ENCODE measurements at regions not wholly inside any gene's neighbourhood (a gene's known extent, or its start where the extent isn't known, plus 50 kb on each side); places are given as distances from the start of the nearest gene placed in this dataset.

DNA sequence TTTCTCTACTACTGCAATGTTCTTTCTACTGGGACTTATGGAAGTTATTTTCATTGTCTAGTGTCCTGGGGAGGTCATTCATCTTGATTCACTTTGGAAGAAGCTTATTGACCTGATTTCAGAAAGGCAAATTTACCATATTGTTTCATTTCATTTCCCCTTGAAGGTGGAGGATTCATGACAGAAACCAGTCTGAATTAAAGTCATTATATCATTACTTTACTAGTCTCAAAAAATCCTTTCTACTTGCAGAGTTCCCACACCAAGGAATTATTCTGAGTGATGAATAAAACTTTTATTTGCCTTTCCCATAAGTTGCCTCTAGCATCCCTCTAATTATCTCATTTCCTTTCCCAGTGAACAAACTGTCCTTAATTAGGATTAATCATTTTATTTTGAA lies 163.8 kb downstream of the RASSF9 start (continued):
- TF ChIP-seq, protein P1, sequence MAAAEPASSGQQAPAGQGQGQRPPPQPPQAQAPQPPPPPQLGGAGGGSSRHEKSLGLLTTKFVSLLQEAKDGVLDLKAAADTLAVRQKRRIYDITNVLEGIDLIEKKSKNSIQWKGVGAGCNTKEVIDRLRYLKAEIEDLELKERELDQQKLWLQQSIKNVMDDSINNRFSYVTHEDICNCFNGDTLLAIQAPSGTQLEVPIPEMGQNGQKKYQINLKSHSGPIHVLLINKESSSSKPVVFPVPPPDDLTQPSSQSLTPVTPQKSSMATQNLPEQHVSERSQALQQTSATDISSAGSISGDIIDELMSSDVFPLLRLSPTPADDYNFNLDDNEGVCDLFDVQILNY (CRISPR knock-in tag; IDR thresholded peaks at IDR 0.05): no peak
- TF ChIP-seq, protein P2, sequence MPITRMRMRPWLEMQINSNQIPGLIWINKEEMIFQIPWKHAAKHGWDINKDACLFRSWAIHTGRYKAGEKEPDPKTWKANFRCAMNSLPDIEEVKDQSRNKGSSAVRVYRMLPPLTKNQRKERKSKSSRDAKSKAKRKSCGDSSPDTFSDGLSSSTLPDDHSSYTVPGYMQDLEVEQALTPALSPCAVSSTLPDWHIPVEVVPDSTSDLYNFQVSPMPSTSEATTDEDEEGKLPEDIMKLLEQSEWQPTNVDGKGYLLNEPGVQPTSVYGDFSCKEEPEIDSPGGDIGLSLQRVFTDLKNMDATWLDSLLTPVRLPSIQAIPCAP (CRISPR knock-in tag; IDR thresholded peaks at IDR 0.05): no peak
- TF ChIP-seq ESRRA (CRISPR knock-in tag; IDR thresholded peaks at IDR 0.05; ENCODE audit: borderline replicate concordance) (no peak), TP53 (CRISPR knock-in tag; IDR thresholded peaks at IDR 0.05) (no peak)
- TF ChIP-seq, protein P3, sequence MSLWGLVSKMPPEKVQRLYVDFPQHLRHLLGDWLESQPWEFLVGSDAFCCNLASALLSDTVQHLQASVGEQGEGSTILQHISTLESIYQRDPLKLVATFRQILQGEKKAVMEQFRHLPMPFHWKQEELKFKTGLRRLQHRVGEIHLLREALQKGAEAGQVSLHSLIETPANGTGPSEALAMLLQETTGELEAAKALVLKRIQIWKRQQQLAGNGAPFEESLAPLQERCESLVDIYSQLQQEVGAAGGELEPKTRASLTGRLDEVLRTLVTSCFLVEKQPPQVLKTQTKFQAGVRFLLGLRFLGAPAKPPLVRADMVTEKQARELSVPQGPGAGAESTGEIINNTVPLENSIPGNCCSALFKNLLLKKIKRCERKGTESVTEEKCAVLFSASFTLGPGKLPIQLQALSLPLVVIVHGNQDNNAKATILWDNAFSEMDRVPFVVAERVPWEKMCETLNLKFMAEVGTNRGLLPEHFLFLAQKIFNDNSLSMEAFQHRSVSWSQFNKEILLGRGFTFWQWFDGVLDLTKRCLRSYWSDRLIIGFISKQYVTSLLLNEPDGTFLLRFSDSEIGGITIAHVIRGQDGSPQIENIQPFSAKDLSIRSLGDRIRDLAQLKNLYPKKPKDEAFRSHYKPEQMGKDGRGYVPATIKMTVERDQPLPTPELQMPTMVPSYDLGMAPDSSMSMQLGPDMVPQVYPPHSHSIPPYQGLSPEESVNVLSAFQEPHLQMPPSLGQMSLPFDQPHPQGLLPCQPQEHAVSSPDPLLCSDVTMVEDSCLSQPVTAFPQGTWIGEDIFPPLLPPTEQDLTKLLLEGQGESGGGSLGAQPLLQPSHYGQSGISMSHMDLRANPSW (CRISPR knock-in tag; conservative IDR thresholded peaks at IDR 0.05; ENCODE audit: low read depth): no peak

DNA sequence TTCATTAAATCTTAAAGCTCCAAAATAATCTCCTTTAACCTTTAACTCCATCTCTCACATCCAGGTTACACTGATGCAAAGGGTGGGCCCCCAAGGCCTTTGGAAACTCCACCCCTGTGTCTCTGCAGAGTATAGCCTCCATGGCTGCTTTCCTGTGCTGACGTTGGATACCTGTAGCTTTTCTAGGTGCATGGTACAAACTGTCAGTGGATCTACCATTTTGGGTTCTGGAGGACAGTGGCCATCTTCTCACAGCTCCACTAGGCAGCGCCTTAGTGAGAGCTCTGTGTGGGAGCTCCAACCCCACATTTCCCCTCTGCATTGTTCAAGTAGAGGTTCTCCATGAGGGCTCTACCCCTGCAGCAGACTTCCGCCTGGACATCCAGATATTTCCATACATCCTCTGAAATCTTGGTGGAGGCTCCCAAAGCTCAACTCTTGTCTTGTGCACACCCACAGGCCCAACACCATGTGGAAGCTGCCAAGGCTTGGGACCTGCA lies 162.2 kb downstream of the RASSF9 start:
- H3K4me3 Mint-ChIP-seq: no peak overlapping the region
- no peaks in the 10 kb centered on the region for H3K4me1 Mint-ChIP-seq
- no peaks in the 10 kb centered on the region for H3K27me3 Mint-ChIP-seq (ENCODE audit: low read depth)
- H3K36me3 Mint-ChIP-seq: peaks cover 14% of the 10 kb centered on the region
- no peak overlapping the region for H3K27ac Mint-ChIP-seq
- no peak for ATAC-seq
- no peak for DNase-seq (ENCODE audit: low spot score)
- POLR2A ChIA-PET: no interaction called here
- peaks cover 18% of the 10 kb centered on the region for H3K9me3 Mint-ChIP-seq
- CTCF ChIA-PET: interaction anchor here (0.6 kb wide), 1 partner anchor 192 kb away, joined by 3 read pairs; no protein-coding TSS in a partner anchor
- no peak for TF ChIP-seq SP1 (CRISPR knock-in tag; conservative IDR thresholded peaks at IDR 0.05)
- TF ChIP-seq, protein P4, sequence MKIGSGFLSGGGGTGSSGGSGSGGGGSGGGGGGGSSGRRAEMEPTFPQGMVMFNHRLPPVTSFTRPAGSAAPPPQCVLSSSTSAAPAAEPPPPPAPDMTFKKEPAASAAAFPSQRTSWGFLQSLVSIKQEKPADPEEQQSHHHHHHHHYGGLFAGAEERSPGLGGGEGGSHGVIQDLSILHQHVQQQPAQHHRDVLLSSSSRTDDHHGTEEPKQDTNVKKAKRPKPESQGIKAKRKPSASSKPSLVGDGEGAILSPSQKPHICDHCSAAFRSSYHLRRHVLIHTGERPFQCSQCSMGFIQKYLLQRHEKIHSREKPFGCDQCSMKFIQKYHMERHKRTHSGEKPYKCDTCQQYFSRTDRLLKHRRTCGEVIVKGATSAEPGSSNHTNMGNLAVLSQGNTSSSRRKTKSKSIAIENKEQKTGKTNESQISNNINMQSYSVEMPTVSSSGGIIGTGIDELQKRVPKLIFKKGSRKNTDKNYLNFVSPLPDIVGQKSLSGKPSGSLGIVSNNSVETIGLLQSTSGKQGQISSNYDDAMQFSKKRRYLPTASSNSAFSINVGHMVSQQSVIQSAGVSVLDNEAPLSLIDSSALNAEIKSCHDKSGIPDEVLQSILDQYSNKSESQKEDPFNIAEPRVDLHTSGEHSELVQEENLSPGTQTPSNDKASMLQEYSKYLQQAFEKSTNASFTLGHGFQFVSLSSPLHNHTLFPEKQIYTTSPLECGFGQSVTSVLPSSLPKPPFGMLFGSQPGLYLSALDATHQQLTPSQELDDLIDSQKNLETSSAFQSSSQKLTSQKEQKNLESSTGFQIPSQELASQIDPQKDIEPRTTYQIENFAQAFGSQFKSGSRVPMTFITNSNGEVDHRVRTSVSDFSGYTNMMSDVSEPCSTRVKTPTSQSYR (CRISPR knock-in tag; IDR thresholded peaks at IDR 0.05): no peak
- TF ChIP-seq IRF2 (CRISPR knock-in tag; IDR thresholded peaks at IDR 0.05; ENCODE audit: borderline replicate concordance, low read depth): no peak
- TF ChIP-seq, protein P5, sequence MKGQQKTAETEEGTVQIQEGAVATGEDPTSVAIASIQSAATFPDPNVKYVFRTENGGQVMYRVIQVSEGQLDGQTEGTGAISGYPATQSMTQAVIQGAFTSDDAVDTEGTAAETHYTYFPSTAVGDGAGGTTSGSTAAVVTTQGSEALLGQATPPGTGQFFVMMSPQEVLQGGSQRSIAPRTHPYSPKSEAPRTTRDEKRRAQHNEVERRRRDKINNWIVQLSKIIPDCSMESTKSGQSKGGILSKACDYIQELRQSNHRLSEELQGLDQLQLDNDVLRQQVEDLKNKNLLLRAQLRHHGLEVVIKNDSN (CRISPR knock-in tag; IDR thresholded peaks at IDR 0.05): no peak
- TF ChIP-seq, protein P6, sequence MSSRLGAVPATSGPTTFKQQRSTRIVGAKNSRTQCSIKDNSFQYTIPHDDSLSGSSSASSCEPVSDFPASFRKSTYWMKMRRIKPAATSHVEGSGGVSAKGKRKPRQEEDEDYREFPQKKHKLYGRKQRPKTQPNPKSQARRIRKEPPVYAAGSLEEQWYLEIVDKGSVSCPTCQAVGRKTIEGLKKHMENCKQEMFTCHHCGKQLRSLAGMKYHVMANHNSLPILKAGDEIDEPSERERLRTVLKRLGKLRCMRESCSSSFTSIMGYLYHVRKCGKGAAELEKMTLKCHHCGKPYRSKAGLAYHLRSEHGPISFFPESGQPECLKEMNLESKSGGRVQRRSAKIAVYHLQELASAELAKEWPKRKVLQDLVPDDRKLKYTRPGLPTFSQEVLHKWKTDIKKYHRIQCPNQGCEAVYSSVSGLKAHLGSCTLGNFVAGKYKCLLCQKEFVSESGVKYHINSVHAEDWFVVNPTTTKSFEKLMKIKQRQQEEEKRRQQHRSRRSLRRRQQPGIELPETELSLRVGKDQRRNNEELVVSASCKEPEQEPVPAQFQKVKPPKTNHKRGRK (CRISPR knock-in tag; IDR thresholded peaks at IDR 0.05; ENCODE audit: borderline replicate concordance): no peak
- no peak for TF ChIP-seq ZBTB21 (CRISPR knock-in tag; IDR thresholded peaks at IDR 0.05; ENCODE audit: borderline replicate concordance)
- TF ChIP-seq ZNF138 (CRISPR knock-in tag; conservative IDR thresholded peaks at IDR 0.05): no peak
- TF ChIP-seq SOX15 (CRISPR knock-in tag; IDR thresholded peaks at IDR 0.05): no peak
- no peak for TF ChIP-seq CREM (CRISPR knock-in tag; IDR thresholded peaks at IDR 0.05)
- TF ChIP-seq SMAD4 (CRISPR knock-in tag; IDR thresholded peaks at IDR 0.05): no peak
- TF ChIP-seq, protein P7, sequence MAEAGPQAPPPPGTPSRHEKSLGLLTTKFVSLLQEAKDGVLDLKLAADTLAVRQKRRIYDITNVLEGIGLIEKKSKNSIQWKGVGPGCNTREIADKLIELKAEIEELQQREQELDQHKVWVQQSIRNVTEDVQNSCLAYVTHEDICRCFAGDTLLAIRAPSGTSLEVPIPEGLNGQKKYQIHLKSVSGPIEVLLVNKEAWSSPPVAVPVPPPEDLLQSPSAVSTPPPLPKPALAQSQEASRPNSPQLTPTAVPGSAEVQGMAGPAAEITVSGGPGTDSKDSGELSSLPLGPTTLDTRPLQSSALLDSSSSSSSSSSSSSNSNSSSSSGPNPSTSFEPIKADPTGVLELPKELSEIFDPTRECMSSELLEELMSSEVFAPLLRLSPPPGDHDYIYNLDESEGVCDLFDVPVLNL (CRISPR knock-in tag; IDR thresholded peaks at IDR 0.05; ENCODE audit: borderline replicate concordance, low read depth): no peak
- TF ChIP-seq, protein P8, sequence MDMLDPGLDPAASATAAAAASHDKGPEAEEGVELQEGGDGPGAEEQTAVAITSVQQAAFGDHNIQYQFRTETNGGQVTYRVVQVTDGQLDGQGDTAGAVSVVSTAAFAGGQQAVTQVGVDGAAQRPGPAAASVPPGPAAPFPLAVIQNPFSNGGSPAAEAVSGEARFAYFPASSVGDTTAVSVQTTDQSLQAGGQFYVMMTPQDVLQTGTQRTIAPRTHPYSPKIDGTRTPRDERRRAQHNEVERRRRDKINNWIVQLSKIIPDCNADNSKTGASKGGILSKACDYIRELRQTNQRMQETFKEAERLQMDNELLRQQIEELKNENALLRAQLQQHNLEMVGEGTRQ (CRISPR knock-in tag; IDR thresholded peaks at IDR 0.05): no peak
- no peak for TF ChIP-seq TP53 (CRISPR knock-in tag; IDR thresholded peaks at IDR 0.05)
- TF ChIP-seq, protein P9, sequence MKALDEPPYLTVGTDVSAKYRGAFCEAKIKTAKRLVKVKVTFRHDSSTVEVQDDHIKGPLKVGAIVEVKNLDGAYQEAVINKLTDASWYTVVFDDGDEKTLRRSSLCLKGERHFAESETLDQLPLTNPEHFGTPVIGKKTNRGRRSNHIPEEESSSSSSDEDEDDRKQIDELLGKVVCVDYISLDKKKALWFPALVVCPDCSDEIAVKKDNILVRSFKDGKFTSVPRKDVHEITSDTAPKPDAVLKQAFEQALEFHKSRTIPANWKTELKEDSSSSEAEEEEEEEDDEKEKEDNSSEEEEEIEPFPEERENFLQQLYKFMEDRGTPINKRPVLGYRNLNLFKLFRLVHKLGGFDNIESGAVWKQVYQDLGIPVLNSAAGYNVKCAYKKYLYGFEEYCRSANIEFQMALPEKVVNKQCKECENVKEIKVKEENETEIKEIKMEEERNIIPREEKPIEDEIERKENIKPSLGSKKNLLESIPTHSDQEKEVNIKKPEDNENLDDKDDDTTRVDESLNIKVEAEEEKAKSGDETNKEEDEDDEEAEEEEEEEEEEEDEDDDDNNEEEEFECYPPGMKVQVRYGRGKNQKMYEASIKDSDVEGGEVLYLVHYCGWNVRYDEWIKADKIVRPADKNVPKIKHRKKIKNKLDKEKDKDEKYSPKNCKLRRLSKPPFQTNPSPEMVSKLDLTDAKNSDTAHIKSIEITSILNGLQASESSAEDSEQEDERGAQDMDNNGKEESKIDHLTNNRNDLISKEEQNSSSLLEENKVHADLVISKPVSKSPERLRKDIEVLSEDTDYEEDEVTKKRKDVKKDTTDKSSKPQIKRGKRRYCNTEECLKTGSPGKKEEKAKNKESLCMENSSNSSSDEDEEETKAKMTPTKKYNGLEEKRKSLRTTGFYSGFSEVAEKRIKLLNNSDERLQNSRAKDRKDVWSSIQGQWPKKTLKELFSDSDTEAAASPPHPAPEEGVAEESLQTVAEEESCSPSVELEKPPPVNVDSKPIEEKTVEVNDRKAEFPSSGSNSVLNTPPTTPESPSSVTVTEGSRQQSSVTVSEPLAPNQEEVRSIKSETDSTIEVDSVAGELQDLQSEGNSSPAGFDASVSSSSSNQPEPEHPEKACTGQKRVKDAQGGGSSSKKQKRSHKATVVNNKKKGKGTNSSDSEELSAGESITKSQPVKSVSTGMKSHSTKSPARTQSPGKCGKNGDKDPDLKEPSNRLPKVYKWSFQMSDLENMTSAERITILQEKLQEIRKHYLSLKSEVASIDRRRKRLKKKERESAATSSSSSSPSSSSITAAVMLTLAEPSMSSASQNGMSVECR (CRISPR knock-in tag; IDR thresholded peaks at IDR 0.05; ENCODE audit: borderline replicate concordance): no peak

Data from WTC11 (cell line).